ENCODE measurements at regions not wholly inside any gene's neighbourhood (a gene's known extent, or its start where the extent isn't known, plus 50 kb on each side); places are given as distances from the start of the nearest gene placed in this dataset.

- H2BK12ac ChIP-seq (ENCODE audit: low read depth, low read length) = no peak overlapping the region
- H2BK20ac ChIP-seq (ENCODE audit: low read length) = no peak overlapping the region
- DNase-seq (ENCODE audit: low read depth in 1 of 2, low spot score in 2 of 2) (no peak), FAIRE-seq (no peak)
- H3K4me2 ChIP-seq (ENCODE audit: insufficient read depth in 1 of 2, low read depth in 2 of 2, low read length in 2 of 2) = no peak overlapping the region
- H3K27me3 ChIP-seq (replicated peaks in 1 of 4; ENCODE audit: control insufficient read depth in 3 of 4, extremely low read depth in 1 of 4, insufficient read depth in 3 of 4, low read length in 3 of 4) = no peaks in the 10 kb centered on the region
- H2BK15ac ChIP-seq (ENCODE audit: low read length) = no peak overlapping the region
- H3K9me3 ChIP-seq (ENCODE audit: insufficient read depth in 2 of 2, low read depth in 1 of 2, low read length in 1 of 2) = peaks cover 0 to 8% of the 10 kb centered on the region in 2 experiments; a peak in 1 of 4 replicates
- no peak overlapping the region for H3K56ac ChIP-seq (replicated peaks; ENCODE audit: insufficient read length, low read depth, low read length)
- H3K18ac ChIP-seq (ENCODE audit: extremely low read depth, low read length) = no peak overlapping the region
- H3K79me2 ChIP-seq (ENCODE audit: control insufficient read depth in 1 of 2, insufficient read depth in 2 of 2, low read length in 2 of 2) = no peaks in the 10 kb centered on the region
- ChIA-PET CTCF (ENCODE audit: partially characterized antibody) (no interaction called here), POLR2A (ENCODE audit: partially characterized antibody) (no interaction called here)
- H3K4me1 ChIP-seq (replicated peaks in 1 of 4; ENCODE audit: control insufficient read depth in 3 of 4, insufficient read depth in 4 of 4, low read length in 3 of 4) = no peaks in the 10 kb centered on the region
- no peak overlapping the region for H3K4me3 ChIP-seq (ENCODE audit: extremely low read depth in 1 of 4, insufficient read depth in 2 of 4, low read depth in 3 of 4, low read length in 4 of 4)
- TF ChIP-seq TAF1 (IDR thresholded peaks at IDR 0.05; ENCODE audit: low read depth, low read length) (no peak), PHF8 (conservative IDR thresholded peaks at IDR 0.05; ENCODE audit: low read depth, low read length) (no peak), CTBP2 (IDR thresholded peaks at IDR 0.05; ENCODE audit: borderline replicate concordance, insufficient read depth, insufficient read length, low read length) (no peak), ATF3 (IDR thresholded peaks at IDR 0.05; ENCODE audit: insufficient read depth, low read depth, low read length) (no peak), CHD2 (IDR thresholded peaks at IDR 0.05; ENCODE audit: low read length) (no peak), CTCF (IDR thresholded peaks at IDR 0.05; ENCODE audit: control extremely low read depth in 1 of 3, insufficient read depth in 1 of 3, low read depth in 1 of 3, low read length in 3 of 3) (no peak), HDAC6 (IDR thresholded peaks at IDR 0.05; ENCODE audit: low read depth, low read length) (no peak), POU5F1 (IDR thresholded peaks at IDR 0.05; ENCODE audit: low read depth, low read length) (no peak), ASH2L (IDR thresholded peaks at IDR 0.05; ENCODE audit: low read length) (no peak)
- H3K23ac ChIP-seq (ENCODE audit: insufficient read length) = no peak overlapping the region
- H4K20me1 ChIP-seq (replicated peaks in 1 of 2; ENCODE audit: control insufficient read depth in 1 of 2, insufficient read depth in 2 of 2, low read length in 2 of 2) = no peaks in the 10 kb centered on the region
- H2BK120ac ChIP-seq (replicated peaks; ENCODE audit: low read depth, low read length) = no peak overlapping the region
- H3K27ac ChIP-seq (ENCODE audit: low read depth, low read length) = no peak overlapping the region
- no peak overlapping the region for H4K91ac ChIP-seq (replicated peaks; ENCODE audit: insufficient read length, low read length)
- H2AFZ ChIP-seq (ENCODE audit: low read length) = no peak overlapping the region
- WGBS, 2 experiments (ENCODE audit: extremely low coverage in 1 of 2, insufficient coverage in 1 of 2, insufficient read length in 1 of 2, insufficient replicate concordance in 2 of 2, low coverage in 1 of 2, low lambda C conversion rate in 2 of 2, missing lambda C conversion rate in 1 of 2) = 100% methylated on average over 3 of the region's 3 CpGs; no CpG with 5 or more reads in 1 of the 2 experiments
- no peak overlapping the region for H2BK5ac ChIP-seq (ENCODE audit: low read depth, low read length)
- H2AK5ac ChIP-seq (ENCODE audit: low read depth, low read length) = no peak overlapping the region
- H3K9ac ChIP-seq (replicated peaks in 1 of 4; ENCODE audit: extremely low read depth in 1 of 4, low read depth in 3 of 4, low read length in 3 of 4) = no peak overlapping the region
- no peaks in the 10 kb centered on the region for H3K23me2 ChIP-seq (ENCODE audit: low read depth, low read length)
- no peak overlapping the region for H4K8ac ChIP-seq (ENCODE audit: extremely low read depth, insufficient read depth, low read length)
- no peak overlapping the region for H4K5ac ChIP-seq (ENCODE audit: insufficient read length, low read depth, low read length)
- no peaks in the 10 kb centered on the region for H3K79me1 ChIP-seq (ENCODE audit: low read depth, low read length)
- no peaks in the 10 kb centered on the region for H3K36me3 ChIP-seq (ENCODE audit: control insufficient read depth in 2 of 4, insufficient read depth in 4 of 4, low read length in 3 of 4)
- no peak overlapping the region for H3K4ac ChIP-seq (replicated peaks; ENCODE audit: insufficient read length, low read depth, low read length)
- H3K14ac ChIP-seq (ENCODE audit: insufficient read length) = no peak overlapping the region
Observed at GRCh38 chr5:133731951-133732350, 119.6 kb upstream of the FSTL4 start.
